ENCODE measurements at regions not wholly inside any gene's neighbourhood (a gene's known extent, or its start where the extent isn't known, plus 50 kb on each side); places are given as distances from the start of the nearest gene placed in this dataset.

DNA sequence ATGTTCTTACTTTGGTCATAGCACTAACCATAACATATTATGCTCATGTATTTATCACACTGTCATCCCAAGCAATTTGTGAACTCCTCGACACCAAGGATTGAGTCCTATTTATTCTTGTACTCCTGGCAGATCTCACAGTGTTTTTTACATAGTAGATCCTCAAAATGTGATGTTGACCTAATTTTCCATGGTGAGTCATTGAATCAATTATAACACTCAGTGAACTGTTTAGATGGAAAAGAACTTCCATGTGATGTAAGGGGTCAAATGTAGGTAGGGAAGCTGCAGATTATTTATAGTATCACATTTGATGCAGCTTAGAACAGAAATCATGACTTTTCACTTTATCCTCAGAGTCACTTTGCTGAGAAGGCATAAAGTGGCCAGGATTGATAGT is 281.9 kb upstream of the ADAMTS5 start:
- TF ChIP-seq, protein P1, sequence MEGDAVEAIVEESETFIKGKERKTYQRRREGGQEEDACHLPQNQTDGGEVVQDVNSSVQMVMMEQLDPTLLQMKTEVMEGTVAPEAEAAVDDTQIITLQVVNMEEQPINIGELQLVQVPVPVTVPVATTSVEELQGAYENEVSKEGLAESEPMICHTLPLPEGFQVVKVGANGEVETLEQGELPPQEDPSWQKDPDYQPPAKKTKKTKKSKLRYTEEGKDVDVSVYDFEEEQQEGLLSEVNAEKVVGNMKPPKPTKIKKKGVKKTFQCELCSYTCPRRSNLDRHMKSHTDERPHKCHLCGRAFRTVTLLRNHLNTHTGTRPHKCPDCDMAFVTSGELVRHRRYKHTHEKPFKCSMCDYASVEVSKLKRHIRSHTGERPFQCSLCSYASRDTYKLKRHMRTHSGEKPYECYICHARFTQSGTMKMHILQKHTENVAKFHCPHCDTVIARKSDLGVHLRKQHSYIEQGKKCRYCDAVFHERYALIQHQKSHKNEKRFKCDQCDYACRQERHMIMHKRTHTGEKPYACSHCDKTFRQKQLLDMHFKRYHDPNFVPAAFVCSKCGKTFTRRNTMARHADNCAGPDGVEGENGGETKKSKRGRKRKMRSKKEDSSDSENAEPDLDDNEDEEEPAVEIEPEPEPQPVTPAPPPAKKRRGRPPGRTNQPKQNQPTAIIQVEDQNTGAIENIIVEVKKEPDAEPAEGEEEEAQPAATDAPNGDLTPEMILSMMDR (IDR thresholded peaks at IDR 0.05) = no peak
- TF ChIP-seq POLR2AphosphoS5 (IDR thresholded peaks at IDR 0.05; ENCODE audit: insufficient read depth in 1 of 2, low read depth in 1 of 2) = no peak
- TF ChIP-seq POLR2A (IDR thresholded peaks at IDR 0.05) = no peak

All from vagina (tissue), 2 donors.